PC-9 (cell line): ENCODE measurements at regions not wholly inside any gene's neighbourhood (a gene's known extent, or its start where the extent isn't known, plus 50 kb on each side); places are given as distances from the start of the nearest gene placed in this dataset.

Experiments
- BruUV-seq: library from RNA; stranded (reverse); fragments of 400-500 nt; replicated peaks from 2 replicates; lab custom pipeline; 2021; lab: Mats Ljungman, UMichigan
- CTCF ChIA-PET: fragments of 300-600 bp; sonication (Branson Sonifier 250); formaldehyde crosslinking; loops from one replicate; lab custom pipeline; 2022; ENCODE audit warnings: antibody characterized with exemption; lab: Charles Lee
- POLR2A ChIA-PET: fragments of 300-600 bp; sonication (Branson Sonifier 250); formaldehyde crosslinking; loops from one replicate; lab custom pipeline; 2022; ENCODE audit warnings: antibody characterized with exemption; ENCODE audit not compliant: unreplicated experiment; lab: Charles Lee
- DNase-seq, 2 experiments: peaks; one replicate each; pipeline versions ENCODE4 v3.0.0 to v3.0.0-alpha.2; 2015 to 2022; ENCODE audit warnings: mixed read lengths in 1 of 2
- H2AFZ ChIP-seq: fragments of 200-600 bp; sonication (generic); 2 replicates; pipeline ENCODE4 v1.8.1; 2017; ENCODE audit warnings: antibody characterized with exemption
- H3F3A ChIP-seq: fragments of 200-600 bp; sonication (generic); 2 replicates; pipeline ENCODE4 v1.8.1; 2017; ENCODE audit warnings: antibody characterized with exemption, mild to moderate bottlenecking, low read depth; ENCODE audit not compliant: insufficient read depth
- H3K27ac ChIP-seq: fragments of 200-600 bp; sonication (generic); 2 replicates; pipeline ENCODE4 v1.6.1; 2016; ENCODE audit warnings: mixed run types
- H3K27me3 ChIP-seq: fragments of 200-600 bp; sonication (generic); 2 replicates; pipeline ENCODE4 v1.6.1; 2016; ENCODE audit warnings: low read depth, mixed run types; ENCODE audit not compliant: insufficient read depth
- H3K36me3 ChIP-seq: fragments of 200-600 bp; sonication (generic); 2 replicates; pipeline ENCODE4 v1.6.1; 2016; ENCODE audit warnings: low read depth, mixed run types
- H3K4me1 ChIP-seq: fragments of 200-600 bp; sonication (generic); replicated peaks from 2 replicates; pipeline ENCODE4 v1.6.1; 2016; ENCODE audit warnings: mixed run types; ENCODE audit not compliant: insufficient read depth
- H3K4me2 ChIP-seq: fragments of 200-600 bp; sonication (generic); 2 replicates; pipeline ENCODE4 v1.6.1; 2017; ENCODE audit warnings: mixed run types
- H3K4me3 ChIP-seq: fragments of 200-600 bp; sonication (generic); 2 replicates; pipeline ENCODE4 v1.6.1; 2016; ENCODE audit warnings: mixed run types
- H3K79me2 ChIP-seq: fragments of 200-600 bp; sonication (generic); 2 replicates; pipeline ENCODE4 v1.6.1; 2017; ENCODE audit warnings: low read depth, mixed run types
- H3K9me2 ChIP-seq: fragments of 200-600 bp; sonication (generic); 2 replicates; pipeline ENCODE4 v1.8.1; 2017; ENCODE audit warnings: mild to moderate bottlenecking; ENCODE audit not compliant: insufficient read depth
- H3K9me3 ChIP-seq: fragments of 200-600 bp; sonication (generic); 2 replicates; pipeline ENCODE4 v1.8.1; 2016; ENCODE audit warnings: low read depth; ENCODE audit not compliant: insufficient read depth
- H4K20me1 ChIP-seq: fragments of 200-600 bp; sonication (generic); 2 replicates; pipeline ENCODE4 v1.8.1; 2017; ENCODE audit not compliant: insufficient read depth
- CTCF ChIP-seq: fragments of 200-600 bp; sonication (generic); conservative IDR thresholded peaks from 2 replicates; pipeline ENCODE4 v1.6.1; 2017; ENCODE audit warnings: mixed run types, antibody characterized with exemption, mild to moderate bottlenecking, moderate library complexity
- EZH2 ChIP-seq: fragments of 200-600 bp; sonication (generic); IDR thresholded peaks from 2 replicates; pipeline ENCODE4 v1.8.0; 2017; ENCODE audit warnings: antibody characterized with exemption, low read depth
- intact Hi-C: fragments of 100-400 bp; cut with micrococcal nuclease; formaldehyde crosslinking; loops from one replicate; pipeline ENCODE4 v1.10.0; 2022; ENCODE audit not compliant: unreplicated experiment

GRCh38 chr6:95660544-95660943, 83.2 kb downstream of the MANEA start:
- Histone ChIP-seq H2AFZ (no peak overlapping the region), H3K27ac (no peak overlapping the region), H3K4me3 (no peak overlapping the region), H3K27me3 (no peaks in the 10 kb centered on the region), H3K9me3 (no peaks in the 10 kb centered on the region), H4K20me1 (no peaks in the 10 kb centered on the region), H3K79me2 (no peaks in the 10 kb centered on the region), H3F3A (no peaks in the 10 kb centered on the region), H3K4me1 (no peaks in the 10 kb centered on the region), H3K36me3 (no peaks in the 10 kb centered on the region), H3K9me2 (no peaks in the 10 kb centered on the region), H3K4me2 (no peak overlapping the region)
- intact Hi-C loops, result no loop called here
- BruUV-seq, result no TSS peak
- no peak for DNase-seq
- ChIA-PET CTCF (no interaction called here), POLR2A (no interaction called here)
- TF ChIP-seq EZH2, result no peak
- TF ChIP-seq CTCF, result no peak

DNA sequence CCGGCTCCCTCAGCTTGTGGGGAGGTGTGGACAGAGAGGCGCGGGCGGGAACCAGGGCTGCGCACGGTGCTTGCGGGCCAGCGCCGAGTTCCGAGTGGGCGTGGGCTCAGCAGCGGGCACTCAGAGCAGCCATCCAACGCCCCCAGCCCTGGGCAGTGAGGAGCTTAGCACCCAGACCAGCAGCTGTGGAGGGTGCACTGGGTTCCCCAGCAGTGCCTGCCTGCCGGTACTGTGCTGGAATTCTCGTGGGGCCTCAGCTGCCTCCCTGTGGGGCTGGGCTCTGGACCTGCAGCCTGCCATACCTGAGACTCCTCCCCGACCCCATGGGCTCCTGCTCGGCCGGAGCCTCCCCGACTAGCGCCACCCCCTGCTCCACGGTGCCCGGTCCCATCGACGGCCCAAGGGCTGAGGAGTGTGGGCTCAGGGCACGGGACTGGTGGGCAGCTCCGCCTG, 92.7 kb downstream of the MANEA start:
- Histone ChIP-seq H3K9me2 (no peaks in the 10 kb centered on the region), H2AFZ (no peak overlapping the region), H3K4me1 (no peaks in the 10 kb centered on the region), H3K4me3 (no peak overlapping the region), H3F3A (no peaks in the 10 kb centered on the region), H4K20me1 (no peaks in the 10 kb centered on the region), H3K79me2 (no peaks in the 10 kb centered on the region), H3K9me3 (no peaks in the 10 kb centered on the region; the same call in 1 of the 2 replicates), H3K4me2 (no peak overlapping the region), H3K27ac (no peak overlapping the region), H3K36me3 (no peaks in the 10 kb centered on the region), H3K27me3 (no peaks in the 10 kb centered on the region)
- BruUV-seq, result no TSS peak
- intact Hi-C loops, result no loop called here
- DNase-seq, result no peak
- POLR2A ChIA-PET, result no interaction called here
- CTCF ChIA-PET, result no interaction called here
- TF ChIP-seq CTCF, result no peak
- no peak for TF ChIP-seq EZH2

DNA sequence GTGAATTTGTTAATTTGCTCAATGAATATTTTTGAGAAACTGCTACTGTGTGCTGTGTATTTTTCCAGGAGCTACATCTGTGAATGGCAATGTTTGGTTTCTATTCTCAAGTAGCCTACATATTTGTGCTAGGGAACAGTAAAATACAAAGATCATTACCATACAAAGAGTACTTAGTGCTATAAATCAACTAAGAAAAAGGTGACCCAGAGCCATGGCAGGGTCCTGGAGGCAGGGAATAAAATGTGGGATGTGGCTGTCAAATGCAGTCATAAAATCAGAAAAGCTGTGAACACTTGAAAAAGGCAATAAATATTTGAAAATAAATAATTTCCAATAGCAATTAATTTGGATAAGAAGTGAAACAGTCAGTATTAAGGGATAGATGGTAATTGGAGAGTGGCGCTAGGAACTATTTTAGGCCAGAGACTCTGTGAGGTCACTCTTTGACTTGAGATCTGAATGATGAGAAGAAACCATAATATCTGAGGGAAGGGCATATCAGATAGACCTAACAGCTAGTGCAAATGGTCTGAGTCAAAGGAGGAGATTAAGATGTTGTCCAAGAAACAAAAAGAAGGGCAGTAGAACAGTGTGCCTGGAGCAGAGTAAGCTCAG, 98.8 kb downstream of the MANEA start:
- no peaks in the 10 kb centered on the region for H3K9me2 ChIP-seq
- H3K36me3 ChIP-seq, result no peaks in the 10 kb centered on the region
- no peak overlapping the region for H3K27ac ChIP-seq
- no peaks in the 10 kb centered on the region for H4K20me1 ChIP-seq
- intact Hi-C loops, result no loop called here
- ChIA-PET POLR2A (no interaction called here), CTCF (no interaction called here)
- H3K4me1 ChIP-seq, result no peaks in the 10 kb centered on the region
- no peaks in the 10 kb centered on the region for H3K79me2 ChIP-seq
- no TSS peak for BruUV-seq
- no peak overlapping the region for H3K4me2 ChIP-seq
- H2AFZ ChIP-seq, result no peak overlapping the region
- no peak for TF ChIP-seq CTCF
- TF ChIP-seq EZH2, result no peak
- H3K9me3 ChIP-seq, result no peaks in the 10 kb centered on the region
- H3K27me3 ChIP-seq, result no peaks in the 10 kb centered on the region
- no peak overlapping the region for H3K4me3 ChIP-seq
- DNase-seq, result no peak
- no peaks in the 10 kb centered on the region for H3F3A ChIP-seq
